Upper lobe of left lung (tissue), 4 donors: ENCODE measurements at regions not wholly inside any gene's neighbourhood (a gene's known extent, or its start where the extent isn't known, plus 50 kb on each side); places are given as distances from the start of the nearest gene placed in this dataset.

ENCODE experiments used
- POLR2AphosphoS5 ChIP-seq, 2 donors: sonication (generic); formaldehyde crosslinking; IDR thresholded peaks; one replicate each; pipeline ENCODE4 v1.5.1; 2017; ENCODE audit warnings: antibody characterized with exemption in 2 of 2
- TF ChIP-seq, protein P1 (sequence below), 6 experiments: fragments of 450-650 bp in 4 of 6; fragments of 200-600 bp in 2 of 6; sonication (generic) in 2 of 6; IDR thresholded peaks; one replicate each; pipeline ENCODE4 v1.5.1; 2016 to 2019; ENCODE audit warnings: antibody characterized with exemption in 6 of 6

DNA sequence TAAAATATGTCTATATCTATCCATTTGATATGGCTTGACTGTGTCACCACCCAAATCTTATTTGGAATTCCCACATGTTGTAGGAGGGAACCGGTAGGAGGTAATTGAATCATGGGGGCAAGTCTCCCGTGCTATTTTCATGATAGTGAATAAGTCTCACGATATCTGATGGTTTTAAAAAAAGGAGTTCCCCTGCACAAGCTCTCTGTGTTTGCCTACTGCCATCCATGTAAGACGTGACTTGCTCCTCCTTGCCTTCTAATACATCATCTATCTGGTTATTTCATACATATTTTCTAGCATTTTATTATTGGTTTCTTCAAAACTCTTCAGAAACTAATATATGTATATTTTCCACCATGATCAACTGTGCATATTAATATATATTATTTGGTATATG is 57.3 kb upstream of the AMZ2 start:
- no peak for TF ChIP-seq POLR2AphosphoS5 (IDR thresholded peaks at IDR 0.05)
- TF ChIP-seq, protein P1, sequence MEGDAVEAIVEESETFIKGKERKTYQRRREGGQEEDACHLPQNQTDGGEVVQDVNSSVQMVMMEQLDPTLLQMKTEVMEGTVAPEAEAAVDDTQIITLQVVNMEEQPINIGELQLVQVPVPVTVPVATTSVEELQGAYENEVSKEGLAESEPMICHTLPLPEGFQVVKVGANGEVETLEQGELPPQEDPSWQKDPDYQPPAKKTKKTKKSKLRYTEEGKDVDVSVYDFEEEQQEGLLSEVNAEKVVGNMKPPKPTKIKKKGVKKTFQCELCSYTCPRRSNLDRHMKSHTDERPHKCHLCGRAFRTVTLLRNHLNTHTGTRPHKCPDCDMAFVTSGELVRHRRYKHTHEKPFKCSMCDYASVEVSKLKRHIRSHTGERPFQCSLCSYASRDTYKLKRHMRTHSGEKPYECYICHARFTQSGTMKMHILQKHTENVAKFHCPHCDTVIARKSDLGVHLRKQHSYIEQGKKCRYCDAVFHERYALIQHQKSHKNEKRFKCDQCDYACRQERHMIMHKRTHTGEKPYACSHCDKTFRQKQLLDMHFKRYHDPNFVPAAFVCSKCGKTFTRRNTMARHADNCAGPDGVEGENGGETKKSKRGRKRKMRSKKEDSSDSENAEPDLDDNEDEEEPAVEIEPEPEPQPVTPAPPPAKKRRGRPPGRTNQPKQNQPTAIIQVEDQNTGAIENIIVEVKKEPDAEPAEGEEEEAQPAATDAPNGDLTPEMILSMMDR (IDR thresholded peaks at IDR 0.05): no peak
